ENCODE measurements at regions not wholly inside any gene's neighbourhood (a gene's known extent, or its start where the extent isn't known, plus 50 kb on each side); places are given as distances from the start of the nearest gene placed in this dataset.

DNA sequence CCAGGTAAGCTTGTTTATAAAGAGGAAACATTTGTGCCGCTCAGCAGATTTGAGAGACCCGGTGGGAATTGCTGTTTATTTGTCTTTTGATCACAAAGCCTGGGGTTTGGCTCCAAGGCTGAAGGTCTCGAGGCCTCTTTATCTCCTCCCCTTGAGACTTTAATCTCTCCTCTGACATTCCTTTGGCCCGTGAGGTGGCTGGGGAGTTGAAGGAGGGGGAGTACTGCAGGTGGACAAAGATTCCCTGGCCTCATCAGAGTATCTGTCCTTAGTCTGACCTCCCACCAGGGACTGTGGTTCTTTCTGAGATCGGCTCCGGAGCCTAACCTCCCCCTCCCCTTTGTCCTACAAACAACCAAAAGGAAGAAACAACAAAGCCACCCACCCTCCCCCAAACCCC lies 216.5 kb downstream of the MID1IP1 start:
- TF ChIP-seq, protein P1, sequence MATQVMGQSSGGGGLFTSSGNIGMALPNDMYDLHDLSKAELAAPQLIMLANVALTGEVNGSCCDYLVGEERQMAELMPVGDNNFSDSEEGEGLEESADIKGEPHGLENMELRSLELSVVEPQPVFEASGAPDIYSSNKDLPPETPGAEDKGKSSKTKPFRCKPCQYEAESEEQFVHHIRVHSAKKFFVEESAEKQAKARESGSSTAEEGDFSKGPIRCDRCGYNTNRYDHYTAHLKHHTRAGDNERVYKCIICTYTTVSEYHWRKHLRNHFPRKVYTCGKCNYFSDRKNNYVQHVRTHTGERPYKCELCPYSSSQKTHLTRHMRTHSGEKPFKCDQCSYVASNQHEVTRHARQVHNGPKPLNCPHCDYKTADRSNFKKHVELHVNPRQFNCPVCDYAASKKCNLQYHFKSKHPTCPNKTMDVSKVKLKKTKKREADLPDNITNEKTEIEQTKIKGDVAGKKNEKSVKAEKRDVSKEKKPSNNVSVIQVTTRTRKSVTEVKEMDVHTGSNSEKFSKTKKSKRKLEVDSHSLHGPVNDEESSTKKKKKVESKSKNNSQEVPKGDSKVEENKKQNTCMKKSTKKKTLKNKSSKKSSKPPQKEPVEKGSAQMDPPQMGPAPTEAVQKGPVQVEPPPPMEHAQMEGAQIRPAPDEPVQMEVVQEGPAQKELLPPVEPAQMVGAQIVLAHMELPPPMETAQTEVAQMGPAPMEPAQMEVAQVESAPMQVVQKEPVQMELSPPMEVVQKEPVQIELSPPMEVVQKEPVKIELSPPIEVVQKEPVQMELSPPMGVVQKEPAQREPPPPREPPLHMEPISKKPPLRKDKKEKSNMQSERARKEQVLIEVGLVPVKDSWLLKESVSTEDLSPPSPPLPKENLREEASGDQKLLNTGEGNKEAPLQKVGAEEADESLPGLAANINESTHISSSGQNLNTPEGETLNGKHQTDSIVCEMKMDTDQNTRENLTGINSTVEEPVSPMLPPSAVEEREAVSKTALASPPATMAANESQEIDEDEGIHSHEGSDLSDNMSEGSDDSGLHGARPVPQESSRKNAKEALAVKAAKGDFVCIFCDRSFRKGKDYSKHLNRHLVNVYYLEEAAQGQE (IDR thresholded peaks at IDR 0.05; ENCODE audit: low read depth): no peak
- TF ChIP-seq, protein P2, sequence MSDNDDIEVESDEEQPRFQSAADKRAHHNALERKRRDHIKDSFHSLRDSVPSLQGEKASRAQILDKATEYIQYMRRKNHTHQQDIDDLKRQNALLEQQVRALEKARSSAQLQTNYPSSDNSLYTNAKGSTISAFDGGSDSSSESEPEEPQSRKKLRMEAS (IDR thresholded peaks at IDR 0.05): no peak
- TF ChIP-seq ZBTB7A (IDR thresholded peaks at IDR 0.05; ENCODE audit: low read depth) (no peak), CEBPB (IDR thresholded peaks at IDR 0.05) (no peak), EGR1 (IDR thresholded peaks at IDR 0.05) (no peak), RAD21 (IDR thresholded peaks at IDR 0.05; ENCODE audit: low read depth) (no peak), TCF12 (IDR thresholded peaks at IDR 0.05; ENCODE audit: low read depth) (no peak), EP300 (IDR thresholded peaks at IDR 0.05; ENCODE audit: borderline replicate concordance) (no peak), TEAD4 (IDR thresholded peaks at IDR 0.05) (no peak), YY1 (IDR thresholded peaks at IDR 0.05; ENCODE audit: low read depth) (no peak), TAF1 (IDR thresholded peaks at IDR 0.05; ENCODE audit: low read depth) (no peak)

Data from Ishikawa (cell line).